ENCODE measurements at regions not wholly inside any gene's neighbourhood (a gene's known extent, or its start where the extent isn't known, plus 50 kb on each side); places are given as distances from the start of the nearest gene placed in this dataset.

- Mint-ChIP-seq H3K9me3 (no peaks in the 10 kb centered on the region; the same call in 2 of the 3 replicates), H3K4me1 (peaks cover 9% of the 10 kb centered on the region; the same call in 2 of the 3 replicates), H3K27me3 (ENCODE audit: insufficient read depth, low read depth, poor library complexity) (no peaks in the 10 kb centered on the region), H3K4me3 (no peak overlapping the region), H3K27ac (no peak overlapping the region), H3K36me3 (ENCODE audit: low read depth) (no peaks in the 10 kb centered on the region)
- Histone ChIP-seq H3K27me3 (ENCODE audit: insufficient read depth) (no peaks in the 10 kb centered on the region), H3K4me2 (no peak overlapping the region), H3K27ac (ENCODE audit: low read depth) (no peak overlapping the region), H4K20me1 (replicated peaks; ENCODE audit: insufficient read depth) (no peaks in the 10 kb centered on the region), H2AFZ (no peak overlapping the region), H3K36me3 (ENCODE audit: insufficient read depth) (no peaks in the 10 kb centered on the region), H3K9me2 (ENCODE audit: insufficient read depth) (no peaks in the 10 kb centered on the region), H3K4me3 (no peak overlapping the region), H3F3A (replicated peaks; ENCODE audit: low read depth) (no peaks in the 10 kb centered on the region), H3K4me1 (ENCODE audit: insufficient read depth) (no peaks in the 10 kb centered on the region), H3K79me2 (replicated peaks; ENCODE audit: insufficient read depth) (no peaks in the 10 kb centered on the region)
- DNase-seq (ENCODE audit: low spot score): no peak
- TF ChIP-seq REST (IDR thresholded peaks at IDR 0.05; ENCODE audit: unreplicated experiment) (no peak), JUNB (IDR thresholded peaks at IDR 0.05; ENCODE audit: unreplicated experiment) (no peak), ZNF462 (CRISPR knock-in tag; IDR thresholded peaks at IDR 0.05) (no peak), STAT1 (IDR thresholded peaks at IDR 0.05; ENCODE audit: unreplicated experiment) (no peak), NANOG (IDR thresholded peaks at IDR 0.05; ENCODE audit: borderline replicate concordance) (no peak), CREB1 (CRISPR knock-in tag; IDR thresholded peaks at IDR 0.05; ENCODE audit: low read depth) (no peak), ETS1 (IDR thresholded peaks at IDR 0.05) (no peak), EZH2 (IDR thresholded peaks at IDR 0.05; ENCODE audit: low read depth, unreplicated experiment) (no peak), ZNF331 (CRISPR knock-in tag; IDR thresholded peaks at IDR 0.05; ENCODE audit: low read depth) (no peak), POLR2AphosphoS5 (IDR thresholded peaks at IDR 0.05; ENCODE audit: low read depth) (no peak), CTCF (conservative IDR thresholded peaks at IDR 0.05; ENCODE audit: low read depth in 2 of 2) (no peak), EZH2phosphoT487 (IDR thresholded peaks at IDR 0.05; ENCODE audit: unreplicated experiment) (no peak), ZNF114 (CRISPR knock-in tag; IDR thresholded peaks at IDR 0.05) (no peak)
- ATAC-seq: no peak
Observed at GRCh38 chr2:212727751-212728150, 189.1 kb upstream of the ERBB4 start.

Data from GM23338 (cell line).